ENCODE measurements at regions not wholly inside any gene's neighbourhood (a gene's known extent, or its start where the extent isn't known, plus 50 kb on each side); places are given as distances from the start of the nearest gene placed in this dataset.

DNA sequence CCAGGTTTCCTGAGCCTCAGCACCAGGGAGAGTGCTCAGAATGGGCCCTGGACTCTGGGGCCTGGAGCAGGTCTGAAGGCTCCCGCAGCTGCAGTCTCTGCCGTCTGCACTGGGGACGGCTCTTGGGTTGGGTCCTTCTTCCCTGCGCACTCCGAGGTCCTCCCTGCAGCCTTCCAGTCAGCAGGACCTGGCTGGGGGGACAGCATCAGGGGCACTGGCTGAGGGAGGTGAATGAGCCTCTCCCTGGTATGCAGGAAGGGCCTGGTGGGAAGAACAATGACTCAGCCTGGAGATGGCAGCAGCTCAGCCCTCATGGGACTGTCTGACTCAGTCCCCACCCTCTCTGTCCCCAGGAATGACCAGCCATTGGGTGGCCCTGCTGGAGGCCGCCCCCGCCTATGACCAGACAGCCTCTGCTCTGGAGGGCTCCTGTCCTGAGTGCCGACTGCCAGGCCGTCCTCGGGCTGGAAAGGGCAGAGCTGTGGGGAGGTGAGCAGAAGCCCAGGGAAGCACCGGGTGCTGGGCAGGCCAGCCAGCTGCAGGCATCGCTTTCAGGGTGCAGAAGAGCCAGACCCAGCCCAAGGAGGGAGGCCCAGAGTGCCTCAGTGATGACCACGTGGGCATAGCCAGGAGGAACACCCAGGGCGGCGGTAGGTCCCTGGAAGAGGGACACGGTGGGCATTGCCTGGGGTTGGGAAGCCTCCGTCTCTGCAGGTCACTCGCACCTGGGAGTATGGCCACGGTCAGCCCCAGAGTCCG lies 455.0 kb downstream of the BRD1 start:
- TF ChIP-seq EZH2 (IDR thresholded peaks at IDR 0.05; ENCODE audit: insufficient read depth, poor library complexity, severe bottlenecking) (no peak), EZH2phosphoT487 (IDR thresholded peaks at IDR 0.05; ENCODE audit: insufficient read depth, low read depth) (no peak)
